ENCODE measurements at regions not wholly inside any gene's neighbourhood (a gene's known extent, or its start where the extent isn't known, plus 50 kb on each side); places are given as distances from the start of the nearest gene placed in this dataset.

DNA sequence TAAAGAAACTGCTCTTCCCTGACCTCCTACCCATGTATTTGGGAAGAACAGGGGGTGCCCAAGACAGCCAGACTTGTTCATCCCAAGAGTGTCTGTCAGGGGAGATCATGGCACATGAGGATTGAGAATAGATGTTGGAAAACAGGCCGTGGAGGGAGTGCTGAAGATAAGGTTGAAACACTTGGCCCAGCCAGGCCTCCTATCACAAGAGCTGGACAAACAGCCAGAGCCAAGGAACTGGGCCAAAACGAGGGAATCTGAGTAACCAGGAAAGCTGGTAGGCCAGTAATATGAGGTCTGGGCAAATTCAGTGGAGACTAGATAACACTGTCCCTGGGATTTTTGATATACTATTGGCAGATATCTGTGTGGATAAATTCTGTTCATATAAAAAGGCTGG is 161.7 kb downstream of the TMX1 start:
- intact Hi-C loops (cut with DNase I), result no loop called here
- no peaks in the 10 kb centered on the region for H3K9me3 ChIP-seq
- TF ChIP-seq, protein P1, sequence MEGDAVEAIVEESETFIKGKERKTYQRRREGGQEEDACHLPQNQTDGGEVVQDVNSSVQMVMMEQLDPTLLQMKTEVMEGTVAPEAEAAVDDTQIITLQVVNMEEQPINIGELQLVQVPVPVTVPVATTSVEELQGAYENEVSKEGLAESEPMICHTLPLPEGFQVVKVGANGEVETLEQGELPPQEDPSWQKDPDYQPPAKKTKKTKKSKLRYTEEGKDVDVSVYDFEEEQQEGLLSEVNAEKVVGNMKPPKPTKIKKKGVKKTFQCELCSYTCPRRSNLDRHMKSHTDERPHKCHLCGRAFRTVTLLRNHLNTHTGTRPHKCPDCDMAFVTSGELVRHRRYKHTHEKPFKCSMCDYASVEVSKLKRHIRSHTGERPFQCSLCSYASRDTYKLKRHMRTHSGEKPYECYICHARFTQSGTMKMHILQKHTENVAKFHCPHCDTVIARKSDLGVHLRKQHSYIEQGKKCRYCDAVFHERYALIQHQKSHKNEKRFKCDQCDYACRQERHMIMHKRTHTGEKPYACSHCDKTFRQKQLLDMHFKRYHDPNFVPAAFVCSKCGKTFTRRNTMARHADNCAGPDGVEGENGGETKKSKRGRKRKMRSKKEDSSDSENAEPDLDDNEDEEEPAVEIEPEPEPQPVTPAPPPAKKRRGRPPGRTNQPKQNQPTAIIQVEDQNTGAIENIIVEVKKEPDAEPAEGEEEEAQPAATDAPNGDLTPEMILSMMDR (IDR thresholded peaks at IDR 0.05), result no peak
- no peaks in the 10 kb centered on the region for H3K36me3 ChIP-seq
- H3K27me3 ChIP-seq (ENCODE audit: low read depth), result no peaks in the 10 kb centered on the region
- no peak overlapping the region for H3K27ac ChIP-seq
- no peak overlapping the region for H3K4me3 ChIP-seq
- ATAC-seq (no peak), DNase-seq (no peak)
- peaks cover 5% of the 10 kb centered on the region for H3K4me1 ChIP-seq

DNA sequence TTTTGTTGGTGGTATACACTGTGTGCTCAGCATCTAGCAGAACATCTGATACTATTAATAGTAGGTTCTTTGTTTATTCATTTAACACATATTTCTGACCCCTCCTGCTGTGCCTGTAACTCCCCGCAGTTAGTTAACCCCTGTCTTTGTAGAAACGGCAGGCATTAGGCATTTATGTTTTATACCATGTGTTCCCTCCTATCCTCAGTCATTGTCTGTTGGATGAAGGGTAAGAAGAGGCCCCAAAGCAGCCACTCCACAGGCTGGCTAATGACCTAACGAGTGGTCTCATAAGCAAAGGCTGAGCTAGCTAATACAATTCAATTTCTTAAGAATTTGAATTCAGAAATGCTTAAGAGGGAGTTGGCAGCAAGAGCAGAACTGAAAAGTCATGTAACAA is 170.8 kb downstream of the TMX1 start:
- intact Hi-C loops (cut with DNase I), result no loop called here
- Histone ChIP-seq H3K36me3 (no peaks in the 10 kb centered on the region), H3K27me3 (ENCODE audit: low read depth) (no peaks in the 10 kb centered on the region), H3K4me1 (no peaks in the 10 kb centered on the region), H3K27ac (no peak overlapping the region), H3K4me3 (no peak overlapping the region), H3K9me3 (no peaks in the 10 kb centered on the region)
- ATAC-seq (no peak), DNase-seq (no peak)
- TF ChIP-seq, protein P1 (IDR thresholded peaks at IDR 0.05), result no peak

DNA sequence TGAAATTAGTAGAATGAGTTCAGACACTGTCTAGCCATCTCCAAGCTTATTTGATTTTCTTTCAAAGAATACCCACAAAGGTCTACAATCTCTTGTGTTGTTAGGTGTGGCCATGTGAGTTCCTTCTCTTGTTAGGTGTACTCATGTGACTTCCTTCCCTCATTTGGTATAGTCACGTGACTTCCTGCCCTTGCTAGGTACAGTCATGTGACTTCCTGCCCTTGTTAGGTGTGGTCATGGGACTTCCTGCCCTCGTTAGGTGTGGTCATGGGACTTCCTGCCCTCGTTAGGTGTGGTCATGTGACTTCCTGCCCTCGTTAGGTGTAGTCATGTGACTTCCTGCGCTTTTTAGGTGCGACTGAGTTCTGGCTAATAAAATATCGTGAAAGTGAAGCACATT is 179.6 kb downstream of the TMX1 start:
- DNase-seq (no peak), ATAC-seq (no peak)
- Histone ChIP-seq H3K27ac (no peak overlapping the region), H3K4me1 (no peaks in the 10 kb centered on the region), H3K27me3 (ENCODE audit: low read depth) (no peaks in the 10 kb centered on the region), H3K36me3 (no peaks in the 10 kb centered on the region), H3K9me3 (peaks cover 14% of the 10 kb centered on the region), H3K4me3 (no peak overlapping the region)
- intact Hi-C loops (cut with DNase I), result no loop called here
- TF ChIP-seq, protein P1 (IDR thresholded peaks at IDR 0.05), result no peak

DNA sequence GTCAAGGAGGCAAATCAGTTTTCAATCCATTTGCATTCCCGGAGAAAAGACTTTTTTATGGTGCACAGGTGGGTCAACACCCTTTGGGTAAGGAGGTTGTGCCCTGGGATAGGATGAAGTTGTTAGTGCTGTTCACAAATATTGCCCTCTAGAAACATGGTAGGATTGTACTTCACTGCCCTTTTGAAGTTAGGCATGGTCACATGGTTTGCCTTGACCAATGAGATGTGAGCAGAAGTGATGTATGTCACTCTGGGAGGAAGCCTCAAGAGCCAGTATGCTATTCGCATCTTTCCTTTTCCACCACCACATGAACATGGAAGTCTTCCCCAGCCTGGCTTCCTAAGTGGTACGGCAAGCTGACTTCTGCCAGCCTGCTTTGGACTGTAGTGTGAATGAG is 182.7 kb downstream of the TMX1 start:
- intact Hi-C loops (cut with DNase I), result no loop called here
- no peak overlapping the region for H3K4me3 ChIP-seq
- DNase-seq, result no peak
- TF ChIP-seq, protein P1 (IDR thresholded peaks at IDR 0.05), result no peak
- H3K27ac ChIP-seq, result no peak overlapping the region
- ATAC-seq, result no peak
- H3K36me3 ChIP-seq, result no peaks in the 10 kb centered on the region
- no peaks in the 10 kb centered on the region for H3K4me1 ChIP-seq
- no peaks in the 10 kb centered on the region for H3K27me3 ChIP-seq (ENCODE audit: low read depth)
- peaks cover 14% of the 10 kb centered on the region for H3K9me3 ChIP-seq

DNA sequence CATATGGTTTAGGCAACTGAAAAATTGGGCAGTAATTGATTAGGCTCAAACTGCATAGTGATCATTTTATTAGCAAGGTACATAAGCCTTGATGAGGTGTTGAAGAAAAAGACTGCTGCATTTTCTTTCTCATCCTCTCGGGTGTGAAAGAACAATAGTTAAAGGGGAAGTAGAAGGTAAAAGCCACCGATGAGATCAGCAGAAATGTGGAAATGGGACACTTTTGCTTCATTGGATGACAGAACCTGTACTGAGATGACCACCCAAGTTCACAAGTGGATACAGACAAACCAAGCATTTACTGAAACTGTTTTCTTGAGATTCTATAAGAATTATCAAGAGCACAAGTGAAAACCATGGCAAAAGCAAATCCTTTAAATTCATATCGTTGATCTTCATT is 184.0 kb downstream of the TMX1 start:
- no peaks in the 10 kb centered on the region for H3K4me1 ChIP-seq
- no peaks in the 10 kb centered on the region for H3K36me3 ChIP-seq
- no peak overlapping the region for H3K4me3 ChIP-seq
- TF ChIP-seq, protein P1 (IDR thresholded peaks at IDR 0.05), result no peak
- intact Hi-C loops (cut with DNase I), result no loop called here
- peaks cover 8% of the 10 kb centered on the region for H3K9me3 ChIP-seq
- DNase-seq (no peak), ATAC-seq (no peak)
- H3K27me3 ChIP-seq (ENCODE audit: low read depth), result no peaks in the 10 kb centered on the region
- no peak overlapping the region for H3K27ac ChIP-seq
